Gastrocnemius medialis (tissue), 4 donors: ENCODE measurements at regions not wholly inside any gene's neighbourhood (a gene's known extent, or its start where the extent isn't known, plus 50 kb on each side); places are given as distances from the start of the nearest gene placed in this dataset.
A peak's percentile ranks its signal among the peaks of the same experiment; 100 is the strongest.

Source experiments
- ATAC-seq, 2 donors: fragments of 150-250 bp; one replicate each; pipeline ENCODE4 v1.9.1; 2016
- DNase-seq, 2 donors: peaks; one replicate each; pipeline ENCODE4 v3.0.0-alpha.2; 2019
- H3K27ac ChIP-seq, 4 donors: fragments of 200-600 bp; sonication (generic); 1 replicate in 1 of 4; 2 replicates in 3 of 4; pipeline ENCODE4 v1.5.1; 2016 to 2018; ENCODE audit warnings: mild to moderate bottlenecking in 2 of 4, moderate library complexity in 1 of 4
- H3K27me3 ChIP-seq, 3 donors: fragments of 200-600 bp; sonication (generic) in 2 of 3; 1 replicate in 1 of 3; 2 replicates in 2 of 3; pipeline versions ENCODE4 v1.5.1 to v1.6.0; 2016 to 2019; ENCODE audit warnings: mild to moderate bottlenecking in 1 of 3, moderate library complexity in 1 of 3
- H3K36me3 ChIP-seq, 2 donors: fragments of 200-600 bp; sonication (generic) in 1 of 2; one replicate each; pipeline ENCODE4 v1.5.1; 2017 to 2018
- H3K4me1 ChIP-seq, 2 donors: fragments of 200-600 bp; sonication (generic) in 1 of 2; one replicate each; pipeline ENCODE4 v1.5.1; 2016 to 2017; ENCODE audit warnings: mild to moderate bottlenecking in 2 of 2
- H3K4me3 ChIP-seq, 4 donors: fragments of 200-600 bp; sonication (generic) in 3 of 4; 1 replicate in 1 of 4; 2 replicates in 3 of 4; pipeline ENCODE4 v1.5.1; 2016 to 2019; ENCODE audit warnings: mild to moderate bottlenecking in 2 of 4
- H3K9me3 ChIP-seq, 3 donors: fragments of 200-600 bp; sonication (generic) in 2 of 3; 1 replicate in 1 of 3; 2 replicates in 2 of 3; pipeline ENCODE4 v1.5.1; 2016 to 2019
- POLR2A ChIP-seq, 2 donors: fragments of 450-650 bp; IDR thresholded peaks; one replicate each; pipeline ENCODE4 v1.6.1; 2017; ENCODE audit warnings: antibody characterized with exemption in 2 of 2, mild to moderate bottlenecking in 2 of 2, moderate library complexity in 2 of 2
- in situ Hi-C, 4 donors: fragments of 200-750 bp; cut with MboI; loops; one replicate each; pipeline versions ENCODE4 v1.15.0 to v1.8.0; 2017; ENCODE audit warnings: low sequenced_read_pairs in 4 of 4
- intact Hi-C: fragments of 100-400 bp; cut with DNase I; formaldehyde crosslinking; loops from one replicate; pipeline ENCODE4 v1.15.1; 2023; ENCODE audit warnings: low total_unique reads
- TF ChIP-seq, protein P1 (sequence below), 5 experiments: fragments of 450-650 bp in 3 of 5; fragments of 200-600 bp in 2 of 5; sonication (generic) in 2 of 5; IDR thresholded peaks in 4 of 5; conservative IDR thresholded peaks in 1 of 5; 1 replicate in 4 of 5; 2 replicates in 1 of 5; pipeline ENCODE4 v1.5.1; 2016 to 2019; ENCODE audit warnings: antibody characterized with exemption in 5 of 5, mild to moderate bottlenecking in 3 of 5, moderate library complexity in 3 of 5

DNA sequence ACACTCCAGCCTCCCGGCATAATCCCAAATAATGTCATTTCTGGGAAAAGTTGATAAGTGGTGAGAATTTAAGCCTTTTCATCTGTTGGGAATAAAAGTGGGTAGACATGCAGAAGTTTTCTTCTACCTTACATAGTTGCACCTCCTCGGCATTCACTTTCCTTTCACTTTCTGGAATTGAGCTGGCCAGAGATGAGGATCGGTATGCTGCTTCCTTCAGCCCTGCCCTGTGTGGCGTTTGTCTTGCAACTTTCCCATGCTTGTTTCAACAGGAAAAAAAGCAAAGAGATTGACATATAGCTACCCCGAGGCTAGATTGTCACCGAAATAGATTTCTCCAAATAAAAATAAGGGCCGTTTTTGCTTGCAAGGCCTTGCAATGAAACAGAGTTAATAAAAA lies 65.8 kb upstream of the JAG1 start:
- H3K36me3 ChIP-seq = no peaks in the 10 kb centered on the region
- H3K4me1 ChIP-seq = no peaks in the 10 kb centered on the region
- H3K27ac ChIP-seq = peak overlapping the region; percentile 19 to 43 (median 23)
- no peak for TF ChIP-seq POLR2A (IDR thresholded peaks at IDR 0.05)
- TF ChIP-seq, protein P1, sequence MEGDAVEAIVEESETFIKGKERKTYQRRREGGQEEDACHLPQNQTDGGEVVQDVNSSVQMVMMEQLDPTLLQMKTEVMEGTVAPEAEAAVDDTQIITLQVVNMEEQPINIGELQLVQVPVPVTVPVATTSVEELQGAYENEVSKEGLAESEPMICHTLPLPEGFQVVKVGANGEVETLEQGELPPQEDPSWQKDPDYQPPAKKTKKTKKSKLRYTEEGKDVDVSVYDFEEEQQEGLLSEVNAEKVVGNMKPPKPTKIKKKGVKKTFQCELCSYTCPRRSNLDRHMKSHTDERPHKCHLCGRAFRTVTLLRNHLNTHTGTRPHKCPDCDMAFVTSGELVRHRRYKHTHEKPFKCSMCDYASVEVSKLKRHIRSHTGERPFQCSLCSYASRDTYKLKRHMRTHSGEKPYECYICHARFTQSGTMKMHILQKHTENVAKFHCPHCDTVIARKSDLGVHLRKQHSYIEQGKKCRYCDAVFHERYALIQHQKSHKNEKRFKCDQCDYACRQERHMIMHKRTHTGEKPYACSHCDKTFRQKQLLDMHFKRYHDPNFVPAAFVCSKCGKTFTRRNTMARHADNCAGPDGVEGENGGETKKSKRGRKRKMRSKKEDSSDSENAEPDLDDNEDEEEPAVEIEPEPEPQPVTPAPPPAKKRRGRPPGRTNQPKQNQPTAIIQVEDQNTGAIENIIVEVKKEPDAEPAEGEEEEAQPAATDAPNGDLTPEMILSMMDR (IDR thresholded peaks at IDR 0.05 in 4 of 5, conservative IDR thresholded peaks at IDR 0.05 in 1 of 5) = no peak
- peak in 1 of 2 donors; percentile 51 for ATAC-seq
- H3K27me3 ChIP-seq = no peaks in the 10 kb centered on the region
- intact Hi-C loops (no loop called here), in situ Hi-C loops (no loop called here)
- no peaks in the 10 kb centered on the region for H3K9me3 ChIP-seq
- DNase-seq = no peak
- peak overlapping the region in 3 of 4 donors; percentile 30 to 42 (median 35) for H3K4me3 ChIP-seq

DNA sequence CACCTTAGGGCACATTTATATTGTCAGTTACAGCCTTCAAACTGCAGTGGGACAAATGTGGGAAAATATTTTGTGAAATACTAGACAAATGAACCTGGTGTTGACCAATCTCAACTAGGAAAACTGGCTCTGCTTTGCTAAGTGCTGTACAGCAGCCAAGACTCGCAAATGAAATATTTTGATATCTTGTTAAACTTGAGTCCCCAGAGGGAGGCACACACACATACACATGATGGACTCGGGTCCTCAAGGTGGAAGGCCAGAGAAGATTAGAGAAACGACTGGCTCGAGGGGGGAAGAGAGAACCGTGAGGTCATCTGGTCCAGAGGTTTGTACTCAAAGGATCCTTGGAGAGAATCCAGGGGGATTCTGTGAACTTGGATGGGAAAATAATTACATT lies 67.3 kb upstream of the JAG1 start:
- DNase-seq (no peak), ATAC-seq (no peak)
- Histone ChIP-seq H3K27me3 (no peaks in the 10 kb centered on the region), H3K27ac (no peak overlapping the region), H3K9me3 (no peaks in the 10 kb centered on the region), H3K36me3 (no peaks in the 10 kb centered on the region), H3K4me3 (no peak overlapping the region), H3K4me1 (no peaks in the 10 kb centered on the region)
- in situ Hi-C loops (no loop called here), intact Hi-C loops (no loop called here)
- TF ChIP-seq, protein P1 (IDR thresholded peaks at IDR 0.05 in 4 of 5, conservative IDR thresholded peaks at IDR 0.05 in 1 of 5) = no peak
- no peak for TF ChIP-seq POLR2A (IDR thresholded peaks at IDR 0.05)

DNA sequence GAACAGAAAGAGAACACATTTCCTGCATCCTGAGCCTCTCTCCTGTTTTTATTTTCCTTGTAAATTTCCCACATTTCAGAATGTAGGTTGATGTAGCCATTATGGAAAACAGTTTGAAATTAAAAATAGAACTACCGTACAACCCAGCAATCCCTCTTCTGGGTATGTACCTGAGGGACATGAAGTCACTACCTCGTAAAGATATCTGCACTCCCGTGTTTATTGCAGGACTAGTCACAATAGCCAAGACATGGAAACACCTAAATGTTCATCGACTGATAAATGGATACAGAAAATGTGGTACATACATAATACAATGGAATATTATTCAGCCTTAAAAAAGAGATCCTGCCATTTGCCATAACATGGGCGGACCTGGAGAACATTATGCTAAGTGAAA lies 72.0 kb upstream of the JAG1 start:
- Histone ChIP-seq H3K4me1 (no peaks in the 10 kb centered on the region), H3K27ac (no peak overlapping the region), H3K36me3 (no peaks in the 10 kb centered on the region), H3K9me3 (no peaks in the 10 kb centered on the region), H3K4me3 (no peak overlapping the region), H3K27me3 (no peaks in the 10 kb centered on the region)
- intact Hi-C loops (no loop called here), in situ Hi-C loops (no loop called here)
- TF ChIP-seq POLR2A (IDR thresholded peaks at IDR 0.05) = no peak
- TF ChIP-seq, protein P1 (IDR thresholded peaks at IDR 0.05 in 4 of 5, conservative IDR thresholded peaks at IDR 0.05 in 1 of 5) = no peak
- ATAC-seq = no peak
- DNase-seq = no peak

DNA sequence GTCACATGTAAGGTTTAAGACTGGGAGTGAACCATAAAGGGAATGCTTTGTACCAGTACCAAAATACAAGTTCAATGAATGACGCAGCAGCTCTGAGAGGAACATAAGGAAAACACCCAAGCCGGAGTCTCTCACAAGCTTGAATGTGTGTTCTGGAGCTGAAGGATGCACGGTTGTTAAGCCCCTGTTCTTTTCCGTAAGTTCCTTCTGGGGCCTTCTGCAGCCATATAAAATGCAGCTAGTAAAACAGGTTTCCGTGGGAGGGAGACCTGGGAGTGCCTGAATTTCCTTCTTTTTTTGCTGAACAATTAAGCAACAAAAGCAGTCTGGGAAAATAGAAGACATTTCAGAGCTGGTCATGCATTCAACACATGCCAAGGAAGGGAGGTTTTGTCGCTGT lies 73.2 kb upstream of the JAG1 start:
- Histone ChIP-seq H3K27me3 (no peaks in the 10 kb centered on the region), H3K4me1 (no peaks in the 10 kb centered on the region), H3K4me3 (no peak overlapping the region), H3K9me3 (no peaks in the 10 kb centered on the region), H3K27ac (peak overlapping the region in 1 of 4 donors; percentile 20), H3K36me3 (no peaks in the 10 kb centered on the region)
- no peak for DNase-seq
- ATAC-seq = no peak
- intact Hi-C loops (no loop called here), in situ Hi-C loops (no loop called here)
- no peak for TF ChIP-seq POLR2A (IDR thresholded peaks at IDR 0.05)
- TF ChIP-seq, protein P1 (IDR thresholded peaks at IDR 0.05 in 4 of 5, conservative IDR thresholded peaks at IDR 0.05 in 1 of 5) = no peak

DNA sequence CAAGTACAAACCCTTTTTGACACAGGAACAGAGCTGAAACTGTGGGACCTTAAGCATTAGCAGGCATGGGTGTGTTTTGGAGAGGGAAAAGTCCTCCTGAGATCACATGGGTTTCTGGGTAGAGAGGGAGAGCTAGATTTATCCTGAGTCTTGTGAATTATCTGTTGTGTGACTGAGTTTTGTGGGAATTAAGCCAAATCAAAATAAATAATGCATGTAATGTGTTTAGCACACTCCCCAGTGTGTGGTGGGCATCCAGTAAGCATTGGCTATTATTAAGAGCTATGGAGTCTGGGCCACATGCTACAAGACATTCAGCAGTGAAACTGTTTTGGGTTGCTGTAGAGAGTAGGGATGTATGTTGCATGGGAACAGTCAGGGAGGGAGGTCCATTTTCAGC lies 75.3 kb upstream of the JAG1 start:
- intact Hi-C loops = no loop called here
- Histone ChIP-seq H3K36me3 (no peaks in the 10 kb centered on the region), H3K4me1 (no peaks in the 10 kb centered on the region), H3K4me3 (no peak overlapping the region), H3K27ac (no peak overlapping the region), H3K9me3 (no peaks in the 10 kb centered on the region), H3K27me3 (no peaks in the 10 kb centered on the region)
- no peak for ATAC-seq
- TF ChIP-seq, protein P1 (IDR thresholded peaks at IDR 0.05 in 4 of 5, conservative IDR thresholded peaks at IDR 0.05 in 1 of 5) = no peak
- no peak for TF ChIP-seq POLR2A (IDR thresholded peaks at IDR 0.05)
- in situ Hi-C loops = no loop called here
- DNase-seq = no peak
